NCI-H524 treated with DMSO at 0.1 percent for 48 hours (cell line): ENCODE measurements at regions not wholly inside any gene's neighbourhood (a gene's known extent, or its start where the extent isn't known, plus 50 kb on each side); places are given as distances from the start of the nearest gene placed in this dataset.

Experiments
- DNase-seq: peaks from one replicate; lab custom pipeline; 2025; lab: John Stamatoyannopoulos, UW

DNA sequence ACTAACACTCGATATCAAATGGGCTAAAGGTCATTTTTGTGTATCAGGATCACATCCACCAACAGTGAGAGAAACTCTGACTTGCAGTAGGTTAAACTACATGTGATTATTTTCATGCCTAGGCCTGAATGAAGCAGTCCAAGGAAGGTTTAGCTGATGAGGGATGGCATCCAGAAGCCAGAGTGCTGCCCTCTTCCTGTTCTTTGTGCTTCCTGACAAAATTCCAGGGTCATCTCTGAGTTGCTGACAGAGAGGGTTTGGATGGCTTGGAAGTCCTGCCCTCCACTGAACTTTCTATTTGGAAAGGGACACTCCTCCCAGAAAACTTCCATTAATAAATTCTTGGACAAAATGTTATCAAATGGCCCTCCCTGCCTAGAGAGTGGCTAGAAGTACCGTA lies 728.3 kb upstream of the SLC10A2 start:
- DNase-seq = no peak

DNA sequence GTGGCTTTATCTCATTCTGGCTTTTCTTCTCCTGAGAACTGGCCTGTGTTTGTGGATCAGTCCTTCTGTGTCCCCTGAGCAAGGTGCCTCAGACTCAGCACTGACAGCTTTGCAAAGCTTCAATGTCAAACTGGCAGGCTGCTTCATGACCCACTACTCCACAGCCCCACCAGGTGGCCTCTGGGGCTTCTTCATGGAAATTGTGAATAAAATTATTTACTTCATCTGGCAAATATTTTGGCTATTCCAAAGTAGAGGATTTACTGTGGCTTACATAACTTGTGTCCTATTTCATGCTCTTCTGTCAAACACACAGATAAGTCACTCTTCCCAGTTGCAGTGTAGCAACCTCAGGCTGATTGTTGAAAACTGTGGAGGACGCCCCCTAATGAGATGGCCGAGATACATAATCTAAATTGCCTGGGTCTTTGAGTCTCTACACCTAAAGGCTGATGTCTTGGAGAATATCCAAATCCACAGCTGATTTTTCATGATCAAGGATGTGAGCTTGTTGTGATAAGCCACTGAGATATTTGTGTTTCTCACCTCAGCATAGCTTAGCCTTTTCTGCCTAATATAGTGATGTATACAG lies 721.9 kb upstream of the SLC10A2 start:
- peak; percentile 7 for DNase-seq

DNA sequence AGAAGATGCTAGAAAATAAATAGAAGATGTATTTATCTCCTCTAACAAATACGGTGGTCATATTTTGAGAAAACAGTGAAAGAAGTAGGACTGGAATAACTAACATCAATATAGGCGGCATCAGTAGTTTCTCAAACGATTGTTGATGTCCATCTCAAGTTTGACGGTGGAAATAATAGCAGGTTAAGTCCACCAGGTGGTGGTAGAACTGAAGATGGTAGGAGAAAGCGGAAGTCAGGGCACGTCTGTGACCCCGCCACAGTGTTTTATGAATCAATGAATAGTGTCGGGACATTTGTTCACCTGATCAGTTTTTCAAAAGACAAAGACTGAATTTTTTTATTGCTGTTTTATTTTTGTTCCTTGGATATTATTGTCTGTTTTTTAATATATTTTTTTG lies 706.4 kb upstream of the SLC10A2 start:
- DNase-seq = no peak

DNA sequence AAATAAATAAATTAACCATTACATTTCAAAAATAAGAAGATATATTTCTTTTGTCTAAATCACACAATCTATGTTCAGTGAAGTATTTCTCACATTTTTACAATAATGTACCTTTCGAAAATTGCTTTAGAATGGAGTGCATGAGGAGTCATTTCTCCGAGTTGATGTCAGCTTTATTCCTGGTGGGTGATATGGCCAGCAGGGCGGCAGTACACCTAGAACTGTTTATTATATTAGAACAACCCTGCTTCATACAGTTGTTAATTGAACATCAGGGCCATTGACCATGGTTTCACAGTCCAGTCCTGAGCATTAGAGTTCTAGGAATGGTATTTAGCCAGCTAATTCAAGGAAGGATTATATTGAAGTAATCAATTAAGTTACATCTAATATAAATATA lies 696.3 kb upstream of the SLC10A2 start:
- no peak for DNase-seq

DNA sequence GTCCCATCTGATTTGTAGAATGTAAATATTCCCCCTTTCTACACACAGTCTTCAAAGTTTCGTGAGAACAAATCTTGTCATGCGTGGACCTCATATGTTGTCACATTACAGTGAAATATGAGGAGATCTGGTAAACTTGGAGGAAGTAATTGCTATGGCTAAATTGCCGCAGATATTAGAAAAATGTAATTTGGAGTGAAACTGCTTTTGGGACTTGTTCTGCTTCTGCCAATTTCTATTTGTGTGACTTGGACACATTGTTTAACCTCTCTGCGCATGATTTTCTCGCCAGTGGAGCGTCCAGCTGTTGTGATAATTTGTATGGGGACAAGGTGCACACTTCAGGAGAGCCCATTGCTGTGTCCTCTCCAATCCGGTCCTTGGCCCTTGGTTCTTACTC lies 693.1 kb upstream of the SLC10A2 start:
- DNase-seq = no peak

DNA sequence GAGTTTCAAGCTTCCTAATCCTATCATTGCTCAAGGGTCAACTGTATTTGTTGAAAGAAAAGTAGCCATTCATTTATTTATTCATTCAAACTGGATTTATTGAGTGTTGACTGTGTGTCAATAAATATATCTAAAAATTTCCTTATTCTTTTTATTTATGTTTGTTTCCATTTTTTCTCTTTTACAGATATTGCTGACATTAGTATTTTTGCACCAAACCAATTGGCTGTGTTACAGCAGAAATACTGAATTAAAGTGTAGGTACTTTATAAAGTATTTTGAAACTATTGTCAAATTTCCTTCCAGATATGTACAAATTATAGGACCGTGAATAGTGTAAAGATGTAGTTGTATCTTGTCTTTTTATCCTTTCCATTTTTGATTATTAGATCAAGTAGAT lies 692.0 kb upstream of the SLC10A2 start:
- DNase-seq = no peak

DNA sequence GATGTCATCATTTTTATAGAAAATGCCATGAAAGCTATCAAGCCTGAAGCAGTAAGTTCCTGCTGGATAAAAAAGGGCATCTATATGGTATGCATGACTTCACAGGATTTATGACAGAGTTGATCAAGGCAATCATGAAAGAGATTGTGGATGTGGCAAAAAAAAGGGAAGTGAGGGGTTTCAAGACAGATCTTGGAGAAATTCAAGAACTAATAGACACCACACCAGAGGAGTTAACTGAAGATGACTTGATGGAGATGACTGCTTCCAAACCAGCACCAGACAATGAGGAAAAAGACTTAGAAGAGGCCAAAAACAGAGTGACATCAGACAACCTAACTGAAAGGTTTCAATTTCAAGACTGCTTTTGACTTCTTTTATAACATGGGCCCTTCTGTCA lies 691.1 kb upstream of the SLC10A2 start:
- DNase-seq = no peak

DNA sequence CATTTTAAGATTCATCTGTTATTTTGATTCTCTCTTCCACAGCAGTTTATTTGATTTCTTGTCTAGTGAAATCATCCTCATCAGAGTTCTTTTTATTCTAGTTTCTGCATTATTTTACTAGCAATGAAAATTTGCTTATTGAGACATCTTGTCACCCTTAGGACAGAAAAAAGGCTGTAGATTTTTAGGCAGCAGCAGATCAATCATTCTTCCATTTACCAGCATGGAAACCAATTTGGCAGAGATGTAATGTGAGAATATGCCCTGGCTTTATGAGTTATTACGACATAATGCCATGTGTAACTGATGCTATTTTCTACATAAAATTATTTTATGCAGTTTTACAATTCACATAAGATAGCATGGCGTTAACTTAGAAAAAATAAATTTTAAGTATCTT lies 688.6 kb upstream of the SLC10A2 start:
- no peak for DNase-seq

DNA sequence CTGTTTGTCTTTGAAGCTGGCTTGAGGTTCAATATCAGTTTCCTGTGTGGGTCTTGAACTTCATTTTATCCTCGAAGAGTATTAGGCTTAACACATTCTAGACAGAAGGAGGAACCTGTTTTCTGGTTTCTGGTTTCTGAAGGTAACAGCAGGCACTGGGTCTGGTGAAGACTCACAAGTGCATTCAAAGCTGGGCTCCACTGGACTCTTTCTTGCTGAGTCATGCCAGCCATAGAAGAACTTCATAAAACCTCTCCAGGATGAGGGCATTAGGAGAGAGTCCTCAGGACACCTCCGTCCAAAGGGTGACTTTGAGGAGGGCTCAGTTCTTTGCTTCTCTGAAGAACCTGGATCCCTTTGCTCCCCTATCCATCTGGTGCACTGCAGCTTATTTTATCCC lies 668.6 kb upstream of the SLC10A2 start:
- no peak for DNase-seq

DNA sequence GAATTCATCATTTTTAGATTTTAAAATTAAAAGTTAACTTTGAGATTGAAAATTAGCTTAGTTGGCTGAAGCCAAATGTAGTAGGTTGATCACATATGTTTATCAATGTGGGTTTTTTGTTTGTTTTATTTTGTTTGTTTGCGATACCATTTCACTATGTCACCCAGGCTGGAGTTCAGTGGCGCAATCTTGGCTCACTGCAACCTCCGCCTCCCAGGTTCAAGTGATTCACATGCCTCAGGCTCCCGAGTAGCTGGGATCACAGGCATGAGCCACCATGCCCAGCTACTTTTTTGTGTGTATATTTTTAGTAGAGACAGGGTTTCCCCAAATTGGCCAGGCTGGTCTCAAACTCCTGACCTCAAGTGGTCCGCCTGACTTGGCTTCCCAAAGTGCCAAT lies 665.7 kb upstream of the SLC10A2 start:
- DNase-seq = no peak

DNA sequence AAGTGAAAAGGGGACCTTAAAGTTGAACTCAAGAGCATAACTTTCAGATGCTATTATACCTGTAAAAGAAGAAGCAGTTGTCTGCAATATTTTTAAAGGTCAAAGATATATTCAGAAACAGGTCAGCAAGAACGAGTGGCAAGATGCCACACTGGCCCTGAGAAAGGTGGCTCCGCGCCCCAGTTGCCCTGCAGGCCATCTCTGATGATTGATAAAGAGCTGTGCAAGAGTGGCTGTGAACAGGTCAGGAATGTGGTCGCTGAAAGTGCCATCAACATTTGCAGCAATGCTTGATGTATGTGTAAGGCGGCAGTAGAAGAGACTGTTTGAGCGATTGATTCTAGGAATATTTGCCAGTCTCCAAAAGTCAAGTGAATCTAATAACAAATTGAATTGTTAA lies 664.2 kb upstream of the SLC10A2 start:
- no peak for DNase-seq

DNA sequence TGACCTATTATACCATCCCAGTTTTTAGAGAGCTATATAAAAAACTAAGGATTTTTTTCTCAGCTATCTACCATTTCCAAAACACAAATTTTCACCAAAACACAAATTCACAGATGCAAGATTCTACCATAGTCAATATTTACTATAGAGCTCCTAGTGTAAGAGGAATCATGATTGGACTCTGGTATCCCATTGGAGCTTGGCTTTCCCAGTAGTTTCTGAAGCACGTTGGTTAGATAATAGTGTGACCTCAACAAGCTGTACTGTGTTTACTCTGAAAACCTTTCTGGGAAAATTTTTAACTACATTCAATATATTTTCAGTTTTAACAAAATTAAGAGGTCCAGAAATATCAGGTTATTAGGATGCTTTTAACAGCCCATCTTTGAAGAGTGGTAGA lies 660.6 kb upstream of the SLC10A2 start:
- DNase-seq = no peak

DNA sequence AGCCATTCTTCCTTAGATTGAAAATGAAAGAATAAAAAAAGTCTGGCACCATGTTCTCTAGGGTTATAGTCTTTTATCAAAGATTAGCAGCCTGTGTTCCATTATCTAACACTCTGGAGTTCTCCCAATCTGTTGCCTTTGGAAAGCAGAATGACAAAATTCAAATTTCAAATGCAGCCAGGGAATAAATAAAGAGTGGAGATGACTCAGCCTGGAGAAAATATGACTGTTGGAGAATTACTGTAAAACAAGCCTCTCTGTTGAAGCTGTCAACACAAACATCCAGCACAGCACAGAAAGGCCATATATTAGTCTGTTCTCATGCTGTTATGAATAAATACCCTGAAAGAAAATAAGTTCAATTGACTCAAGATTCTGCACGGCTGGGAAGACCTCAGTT lies 650.5 kb upstream of the SLC10A2 start:
- DNase-seq = no peak

DNA sequence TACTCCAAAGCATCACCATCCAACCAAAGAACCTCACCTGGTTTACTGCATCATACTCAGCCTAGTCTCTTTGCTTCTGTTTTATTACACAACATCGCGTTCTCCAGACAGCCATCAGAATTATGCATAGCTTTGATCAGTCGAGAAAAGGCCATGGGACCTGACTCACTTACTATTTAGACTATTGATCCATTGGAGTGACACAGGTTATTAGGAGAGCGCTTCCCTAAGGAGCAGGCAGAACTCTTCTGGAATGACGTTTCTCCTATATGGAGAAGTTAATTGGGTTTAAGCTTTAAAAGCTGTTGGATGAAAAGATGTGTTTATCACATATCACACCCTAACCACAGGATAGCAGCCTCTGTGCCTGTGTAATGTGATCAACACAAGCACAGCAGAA lies 649.1 kb upstream of the SLC10A2 start:
- no peak for DNase-seq

DNA sequence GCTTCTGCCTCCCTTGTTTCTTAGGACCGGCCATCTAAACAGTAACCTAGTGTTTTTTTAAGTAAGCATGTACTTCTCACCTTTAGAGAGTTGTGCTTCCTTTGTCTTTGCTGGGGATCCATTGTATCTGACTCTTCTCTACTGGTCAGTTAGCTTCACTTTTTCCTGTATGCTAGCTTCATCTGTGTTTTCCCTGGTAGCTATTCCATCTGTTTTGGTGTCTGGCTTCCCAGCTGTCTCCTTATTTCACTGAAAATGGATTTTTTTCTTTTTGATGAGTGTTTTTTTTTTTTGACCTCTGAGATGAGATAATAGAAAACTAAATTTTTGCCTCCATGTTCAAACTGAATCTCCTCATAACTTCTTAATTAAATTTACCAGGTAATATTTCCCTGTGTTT lies 637.0 kb upstream of the SLC10A2 start:
- DNase-seq = peak; percentile 2

DNA sequence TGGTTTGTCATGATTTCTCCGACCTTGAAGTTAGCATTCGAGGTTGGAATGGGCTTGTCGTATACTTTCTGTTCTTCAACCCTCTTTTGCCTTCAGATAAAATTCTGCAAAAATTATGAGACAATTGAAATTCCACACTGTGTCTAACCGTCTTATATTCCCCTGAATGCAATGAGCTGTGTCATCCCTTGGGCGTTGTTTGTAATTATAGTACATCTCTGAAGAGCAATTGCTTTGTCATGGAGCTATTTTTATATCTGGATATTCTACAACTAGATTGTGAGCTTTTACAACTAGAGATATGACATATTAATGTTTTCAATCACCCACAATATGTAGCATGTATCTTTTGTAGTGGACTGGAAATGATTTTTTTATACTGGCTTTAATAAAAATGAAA lies 631.8 kb upstream of the SLC10A2 start:
- no peak for DNase-seq

DNA sequence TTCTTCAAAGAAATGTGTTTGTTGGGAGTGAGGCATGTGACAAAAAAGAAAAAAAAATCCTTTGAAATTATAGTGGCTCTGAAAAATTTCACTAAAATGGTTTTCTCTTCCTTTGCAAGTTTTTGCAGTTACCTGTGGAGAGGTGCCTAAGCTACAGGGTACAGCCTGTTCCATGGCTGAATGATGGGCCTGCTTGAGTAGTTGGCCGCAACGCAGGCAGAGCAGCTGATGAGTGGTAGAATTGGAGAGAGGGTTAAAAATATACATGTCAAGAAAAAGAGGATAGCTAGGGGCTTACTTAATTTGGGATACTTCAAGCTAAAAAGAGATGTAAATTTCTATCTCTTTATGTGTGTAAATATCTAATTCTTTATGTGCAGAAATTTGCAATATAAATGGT lies 629.1 kb upstream of the SLC10A2 start:
- no peak for DNase-seq

DNA sequence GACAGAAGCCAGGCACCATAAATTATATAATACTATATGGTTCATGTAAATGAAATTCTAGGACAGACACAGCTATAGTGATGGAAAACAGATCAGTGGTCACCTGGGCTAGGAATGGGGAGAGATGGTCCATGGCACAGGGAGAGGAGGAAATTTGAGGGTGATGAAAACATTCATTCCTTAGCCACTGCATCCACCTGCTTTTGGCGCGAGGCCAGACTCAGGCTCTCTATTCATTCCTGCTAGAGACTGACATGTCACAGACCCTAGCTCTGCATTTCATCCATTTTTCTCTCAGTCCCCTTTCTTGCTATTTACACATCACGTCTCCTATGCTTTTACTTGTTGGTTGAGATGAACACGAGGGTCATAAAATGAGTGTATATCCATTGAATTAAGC lies 628.3 kb upstream of the SLC10A2 start:
- DNase-seq = no peak

DNA sequence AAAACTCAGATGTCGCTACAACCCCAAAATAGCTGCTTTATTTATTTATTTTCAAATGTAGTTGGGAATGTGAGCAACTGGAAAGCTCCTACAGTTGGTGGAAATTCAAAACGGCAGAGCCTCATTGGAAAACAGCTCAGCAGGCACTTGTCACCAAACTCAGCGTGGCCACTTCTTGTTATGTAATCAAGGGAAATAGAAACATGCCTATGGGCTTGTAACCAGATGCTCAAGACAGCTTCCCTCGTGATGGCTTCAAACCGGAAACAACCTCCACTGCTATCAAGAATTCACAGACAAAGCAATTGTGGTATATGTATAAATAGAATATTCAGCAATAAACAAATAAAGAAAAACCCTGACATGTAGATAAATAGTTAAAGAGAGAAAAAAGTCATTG lies 627.8 kb upstream of the SLC10A2 start:
- DNase-seq = no peak

DNA sequence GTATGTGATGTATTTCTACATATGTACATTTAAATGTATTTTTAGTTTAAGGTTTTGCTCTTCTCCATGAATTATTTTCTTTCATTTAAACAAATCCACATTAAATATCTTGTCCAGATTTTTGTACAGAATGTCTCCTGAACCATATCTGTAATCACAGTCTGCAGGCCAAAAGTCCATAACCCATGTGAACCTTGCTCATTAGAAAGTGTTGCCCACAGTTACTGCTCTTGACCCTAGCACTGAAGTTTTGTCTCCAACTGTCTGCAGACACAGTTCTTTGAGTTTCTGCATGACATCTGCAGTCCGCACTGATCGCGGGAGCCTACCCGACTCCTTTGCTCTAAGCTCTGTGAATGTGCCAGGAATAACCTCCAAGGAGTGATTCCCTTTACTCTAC lies 626.2 kb upstream of the SLC10A2 start:
- no peak for DNase-seq

DNA sequence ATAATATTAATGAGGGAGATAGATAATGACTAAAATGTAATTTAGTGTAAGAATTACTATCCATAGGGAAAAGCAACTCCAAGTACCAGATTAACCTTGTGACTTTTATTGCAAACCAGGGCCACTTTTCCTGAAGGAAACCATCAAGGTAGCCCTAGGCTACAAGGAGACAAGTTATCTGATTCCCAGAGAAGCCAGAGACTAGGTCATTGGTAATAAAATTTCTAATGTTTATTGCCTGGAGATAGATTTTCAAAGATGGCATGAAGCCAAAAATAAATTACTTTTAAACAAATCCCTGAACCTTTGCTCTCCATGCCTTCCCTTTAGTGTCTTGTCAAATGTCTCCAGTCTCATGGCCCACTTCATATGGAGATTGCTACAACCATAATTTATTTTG lies 610.1 kb upstream of the SLC10A2 start:
- no peak for DNase-seq

DNA sequence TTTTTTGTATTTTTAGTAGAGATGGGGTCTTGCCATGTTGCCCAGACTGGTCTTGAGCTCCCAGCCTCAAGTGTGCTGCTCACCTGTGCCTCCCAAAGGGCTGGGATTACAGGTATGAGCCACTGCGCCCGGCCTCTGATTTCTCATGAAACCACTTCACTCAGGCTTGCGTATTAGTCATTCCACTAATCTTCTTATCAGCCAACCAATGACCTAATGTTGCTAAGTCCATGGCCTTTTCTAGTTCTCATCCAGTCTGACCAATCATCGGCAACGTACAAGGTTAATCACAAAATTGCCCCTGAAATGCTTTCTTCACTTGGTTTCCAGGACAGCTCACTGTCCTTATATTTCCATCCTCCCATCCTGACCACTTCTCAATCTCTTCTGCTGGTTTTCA lies 605.3 kb upstream of the SLC10A2 start:
- no peak for DNase-seq

DNA sequence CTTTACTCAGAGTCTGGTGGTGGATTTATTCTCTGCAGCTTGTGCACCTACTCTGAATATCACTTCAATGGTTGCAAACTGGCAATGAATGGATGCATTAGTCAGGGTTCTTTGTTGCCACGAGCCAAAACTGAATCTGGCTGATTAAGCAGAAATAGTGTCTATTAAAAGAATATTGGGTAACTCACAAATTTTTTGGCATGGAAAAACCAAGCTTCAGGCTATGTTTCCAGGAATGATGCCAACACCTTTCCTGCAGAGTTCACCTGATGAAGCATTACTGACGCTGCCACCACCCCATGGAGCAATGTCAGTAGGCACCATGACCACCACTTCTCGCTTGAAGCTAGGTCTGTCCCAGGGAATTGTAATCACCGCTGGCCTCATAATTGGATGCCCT lies 597.8 kb upstream of the SLC10A2 start:
- no peak for DNase-seq

DNA sequence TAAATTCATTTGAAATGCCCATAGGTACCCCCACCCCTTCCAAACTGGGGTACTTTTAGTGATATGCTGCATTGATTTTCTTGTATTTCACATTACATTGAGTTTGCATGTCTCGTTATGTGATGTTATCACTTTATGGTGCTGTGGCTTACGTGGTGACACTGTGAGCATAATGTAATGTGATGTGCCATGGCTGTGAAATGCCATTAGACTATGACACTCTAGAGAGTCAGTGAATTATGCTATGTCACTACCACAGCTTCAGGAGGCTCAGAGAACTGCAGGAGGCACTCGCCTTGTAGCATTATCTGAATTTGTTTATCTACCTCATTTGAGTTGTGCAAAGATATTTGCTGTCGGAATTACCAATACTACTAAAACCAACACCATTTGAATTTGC lies 590.1 kb upstream of the SLC10A2 start:
- DNase-seq = no peak

DNA sequence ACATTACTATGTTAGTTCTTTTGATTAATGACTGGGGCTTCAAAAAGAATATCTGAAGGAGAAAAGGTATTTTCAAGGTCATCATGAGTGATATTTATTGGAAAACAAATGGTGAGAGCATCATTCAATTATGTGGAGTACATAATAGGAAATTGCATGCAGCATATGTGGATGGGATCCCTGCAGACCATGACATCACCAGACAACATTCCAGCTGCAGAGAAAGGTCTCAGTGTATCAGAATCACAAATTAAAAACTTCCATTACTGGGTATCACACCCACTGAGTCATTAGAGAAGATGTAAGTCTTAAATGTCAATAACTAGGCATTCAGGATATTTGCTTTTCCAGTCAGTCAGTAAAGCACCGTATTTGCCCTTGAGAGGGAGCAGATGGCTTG lies 574.4 kb upstream of the SLC10A2 start:
- DNase-seq = no peak
